ENCODE measurements at regions not wholly inside any gene's neighbourhood (a gene's known extent, or its start where the extent isn't known, plus 50 kb on each side); places are given as distances from the start of the nearest gene placed in this dataset.

- peak; percentile 5 for DNase-seq (ENCODE audit: low read depth)
- TF ChIP-seq CTCF (conservative IDR thresholded peaks at IDR 0.05; ENCODE audit: low read depth, low read length), result no peak
- no peak overlapping the region for H3K4me3 ChIP-seq (ENCODE audit: low read depth, low read length)
Measured at GRCh38 chr4:20181926-20182325, 69.8 kb upstream of the SLIT2 start.

- no peak overlapping the region for H3K4me3 ChIP-seq (ENCODE audit: low read depth, low read length)
- no peak for TF ChIP-seq CTCF (conservative IDR thresholded peaks at IDR 0.05; ENCODE audit: low read depth, low read length)
- no peak for DNase-seq (ENCODE audit: low read depth)
Measured at GRCh38 chr4:20180509-20180908, 71.2 kb upstream of the SLIT2 start.

- no peak for TF ChIP-seq CTCF (conservative IDR thresholded peaks at IDR 0.05; ENCODE audit: low read depth, low read length)
- no peak overlapping the region for H3K4me3 ChIP-seq (ENCODE audit: low read depth, low read length)
Measured at GRCh38 chr4:20178902-20179576, 72.7 kb upstream of the SLIT2 start.

GRCh38 chr4:20176881-20177280 is 74.8 kb upstream of the SLIT2 start:
- no peak for TF ChIP-seq CTCF (conservative IDR thresholded peaks at IDR 0.05; ENCODE audit: low read depth, low read length)
- H3K4me3 ChIP-seq (ENCODE audit: low read depth, low read length), result no peak overlapping the region
- DNase-seq (ENCODE audit: low read depth), result peak; percentile 8

More at GRCh38 chr4:20178902-20179576, 72.7 kb upstream of the SLIT2 start:
- no peak for DNase-seq (ENCODE audit: low read depth)

GRCh38 chr4:20172070-20172760 is 79.5 kb upstream of the SLIT2 start:
- TF ChIP-seq CTCF (conservative IDR thresholded peaks at IDR 0.05; ENCODE audit: low read depth, low read length), result no peak
- DNase-seq (ENCODE audit: low read depth), result no peak

GRCh38 chr4:20166544-20166943 is 85.2 kb upstream of the SLIT2 start:
- H3K4me3 ChIP-seq (ENCODE audit: low read depth, low read length), result no peak overlapping the region
- no peak for DNase-seq (ENCODE audit: low read depth)
- no peak for TF ChIP-seq CTCF (conservative IDR thresholded peaks at IDR 0.05; ENCODE audit: low read depth, low read length)

More at GRCh38 chr4:20172070-20172760, 79.5 kb upstream of the SLIT2 start:
- no peak overlapping the region for H3K4me3 ChIP-seq (ENCODE audit: low read depth, low read length)

GRCh38 chr4:20159516-20159915 is 92.2 kb upstream of the SLIT2 start:
- H3K4me3 ChIP-seq (ENCODE audit: low read depth, low read length), result no peak overlapping the region
- DNase-seq (ENCODE audit: low read depth), result no peak
- no peak for TF ChIP-seq CTCF (conservative IDR thresholded peaks at IDR 0.05; ENCODE audit: low read depth, low read length)

All from choroid plexus epithelial cell (primary cell).